MM.1S (cell line): ENCODE measurements at regions not wholly inside any gene's neighbourhood (a gene's known extent, or its start where the extent isn't known, plus 50 kb on each side); places are given as distances from the start of the nearest gene placed in this dataset.

Experiments
- EZH2 ChIP-seq: fragments of 300-600 bp; sonication (generic); optimal IDR thresholded peaks from 2 replicates; pipeline ENCODE3; 2017; ENCODE audit warnings: low read depth, mild to moderate bottlenecking, antibody characterized with exemption, low read length, mixed read lengths
- EZH2phosphoT487 ChIP-seq: fragments of 300-600 bp; sonication (generic); IDR thresholded peaks from 2 replicates; pipeline ENCODE4 v1.6.1; 2018; ENCODE audit warnings: antibody characterized with exemption, low read length
- TF ChIP-seq, protein P1 (sequence below): fragments of 300-600 bp; sonication (generic); IDR thresholded peaks from 2 replicates; pipeline ENCODE4 v1.5.1; 2016; ENCODE audit warnings: antibody characterized with exemption, low read length, mixed read lengths

DNA sequence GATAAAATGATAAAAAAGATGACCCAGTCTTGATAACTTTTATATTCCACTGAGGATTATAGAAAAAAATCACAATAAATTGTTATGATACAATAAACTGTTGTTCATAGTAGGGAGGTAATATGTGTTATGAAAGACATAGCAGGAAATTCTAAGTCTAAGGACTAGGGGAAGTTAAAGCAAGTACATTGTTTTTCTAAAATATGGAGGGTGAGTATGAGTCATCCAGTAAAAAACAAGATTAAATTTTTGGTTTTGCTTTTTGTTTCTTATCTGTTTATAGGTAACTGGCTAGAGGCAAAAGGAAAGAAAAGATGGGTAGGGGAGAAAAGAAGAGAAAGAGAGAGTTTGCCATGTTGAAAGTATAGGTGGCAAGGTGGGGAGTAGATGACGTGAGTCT is 188.4 kb downstream of the POLR1F start:
- TF ChIP-seq, protein P1, sequence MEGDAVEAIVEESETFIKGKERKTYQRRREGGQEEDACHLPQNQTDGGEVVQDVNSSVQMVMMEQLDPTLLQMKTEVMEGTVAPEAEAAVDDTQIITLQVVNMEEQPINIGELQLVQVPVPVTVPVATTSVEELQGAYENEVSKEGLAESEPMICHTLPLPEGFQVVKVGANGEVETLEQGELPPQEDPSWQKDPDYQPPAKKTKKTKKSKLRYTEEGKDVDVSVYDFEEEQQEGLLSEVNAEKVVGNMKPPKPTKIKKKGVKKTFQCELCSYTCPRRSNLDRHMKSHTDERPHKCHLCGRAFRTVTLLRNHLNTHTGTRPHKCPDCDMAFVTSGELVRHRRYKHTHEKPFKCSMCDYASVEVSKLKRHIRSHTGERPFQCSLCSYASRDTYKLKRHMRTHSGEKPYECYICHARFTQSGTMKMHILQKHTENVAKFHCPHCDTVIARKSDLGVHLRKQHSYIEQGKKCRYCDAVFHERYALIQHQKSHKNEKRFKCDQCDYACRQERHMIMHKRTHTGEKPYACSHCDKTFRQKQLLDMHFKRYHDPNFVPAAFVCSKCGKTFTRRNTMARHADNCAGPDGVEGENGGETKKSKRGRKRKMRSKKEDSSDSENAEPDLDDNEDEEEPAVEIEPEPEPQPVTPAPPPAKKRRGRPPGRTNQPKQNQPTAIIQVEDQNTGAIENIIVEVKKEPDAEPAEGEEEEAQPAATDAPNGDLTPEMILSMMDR: no peak
- TF ChIP-seq EZH2: no peak
- no peak for TF ChIP-seq EZH2phosphoT487
